Loucy (cell line): ENCODE measurements at regions not wholly inside any gene's neighbourhood (a gene's known extent, or its start where the extent isn't known, plus 50 kb on each side); places are given as distances from the start of the nearest gene placed in this dataset.

Source experiments
- EZH2phosphoT487 ChIP-seq: fragments of 200-600 bp; IDR thresholded peaks from 2 replicates; pipeline ENCODE4 v1.6.1; 2018; ENCODE audit warnings: antibody characterized with exemption, mild to moderate bottlenecking, moderate library complexity, borderline replicate concordance
- TF ChIP-seq, protein P1 (sequence below): fragments of 200-600 bp; sonication (generic); conservative IDR thresholded peaks from 2 replicates; pipeline ENCODE4 v1.5.1; 2014; ENCODE audit warnings: mild to moderate bottlenecking, antibody characterized with exemption, low read length

DNA sequence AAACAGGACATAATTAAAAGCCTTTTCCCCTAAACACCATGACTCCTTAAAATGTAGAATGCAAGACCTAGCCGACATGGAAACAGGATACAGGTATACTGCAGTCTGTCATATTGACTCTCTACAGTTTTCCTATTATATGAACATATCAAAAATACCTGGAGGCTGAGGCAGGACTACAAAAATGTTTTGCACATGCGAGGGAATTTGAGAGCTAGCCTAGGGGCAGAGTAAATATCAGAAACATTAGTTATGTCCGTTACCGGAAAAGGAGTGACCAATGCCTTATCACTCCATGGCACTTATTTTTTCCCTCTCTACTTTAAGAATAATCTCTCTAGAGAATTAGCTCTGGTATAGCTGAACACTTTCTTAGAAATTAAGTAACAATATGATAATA is 732.3 kb downstream of the TUSC7 start:
- TF ChIP-seq, protein P1, sequence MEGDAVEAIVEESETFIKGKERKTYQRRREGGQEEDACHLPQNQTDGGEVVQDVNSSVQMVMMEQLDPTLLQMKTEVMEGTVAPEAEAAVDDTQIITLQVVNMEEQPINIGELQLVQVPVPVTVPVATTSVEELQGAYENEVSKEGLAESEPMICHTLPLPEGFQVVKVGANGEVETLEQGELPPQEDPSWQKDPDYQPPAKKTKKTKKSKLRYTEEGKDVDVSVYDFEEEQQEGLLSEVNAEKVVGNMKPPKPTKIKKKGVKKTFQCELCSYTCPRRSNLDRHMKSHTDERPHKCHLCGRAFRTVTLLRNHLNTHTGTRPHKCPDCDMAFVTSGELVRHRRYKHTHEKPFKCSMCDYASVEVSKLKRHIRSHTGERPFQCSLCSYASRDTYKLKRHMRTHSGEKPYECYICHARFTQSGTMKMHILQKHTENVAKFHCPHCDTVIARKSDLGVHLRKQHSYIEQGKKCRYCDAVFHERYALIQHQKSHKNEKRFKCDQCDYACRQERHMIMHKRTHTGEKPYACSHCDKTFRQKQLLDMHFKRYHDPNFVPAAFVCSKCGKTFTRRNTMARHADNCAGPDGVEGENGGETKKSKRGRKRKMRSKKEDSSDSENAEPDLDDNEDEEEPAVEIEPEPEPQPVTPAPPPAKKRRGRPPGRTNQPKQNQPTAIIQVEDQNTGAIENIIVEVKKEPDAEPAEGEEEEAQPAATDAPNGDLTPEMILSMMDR: no peak
- no peak for TF ChIP-seq EZH2phosphoT487
